ENCODE measurements at regions not wholly inside any gene's neighbourhood (a gene's known extent, or its start where the extent isn't known, plus 50 kb on each side); places are given as distances from the start of the nearest gene placed in this dataset.

DNA sequence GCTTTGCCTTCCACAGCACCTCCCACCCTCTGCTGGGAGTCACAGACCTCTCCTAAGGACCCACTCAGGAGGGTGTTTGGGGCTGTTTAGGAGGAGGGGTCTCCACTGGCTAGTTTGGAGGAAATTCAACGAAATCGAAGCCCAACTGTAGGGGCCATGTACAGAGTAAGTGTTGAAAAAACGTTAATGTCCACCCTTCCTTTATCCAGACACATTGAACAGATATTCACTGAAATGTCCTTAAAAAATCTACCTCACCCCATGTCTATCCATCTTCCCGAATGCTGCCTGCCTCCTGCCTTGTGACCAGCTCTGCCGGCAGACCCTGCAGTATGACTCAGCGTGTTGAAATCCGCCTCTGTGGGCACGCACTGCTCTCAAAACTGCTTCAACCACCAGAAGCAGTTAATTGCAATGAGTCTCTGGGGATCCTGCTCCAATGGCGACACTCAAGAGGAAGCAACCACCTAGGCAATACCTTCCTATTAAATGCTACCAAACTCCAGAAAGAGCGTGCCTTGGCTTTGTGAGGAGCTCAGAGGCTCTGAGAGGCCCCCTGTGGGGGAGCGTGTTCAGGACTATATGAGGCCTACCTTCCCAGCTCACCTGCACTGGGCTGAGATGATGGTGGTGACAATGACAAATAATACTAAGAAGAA, 61.4 kb upstream of the RTN4 start (continued):
- TF ChIP-seq, protein P1, sequence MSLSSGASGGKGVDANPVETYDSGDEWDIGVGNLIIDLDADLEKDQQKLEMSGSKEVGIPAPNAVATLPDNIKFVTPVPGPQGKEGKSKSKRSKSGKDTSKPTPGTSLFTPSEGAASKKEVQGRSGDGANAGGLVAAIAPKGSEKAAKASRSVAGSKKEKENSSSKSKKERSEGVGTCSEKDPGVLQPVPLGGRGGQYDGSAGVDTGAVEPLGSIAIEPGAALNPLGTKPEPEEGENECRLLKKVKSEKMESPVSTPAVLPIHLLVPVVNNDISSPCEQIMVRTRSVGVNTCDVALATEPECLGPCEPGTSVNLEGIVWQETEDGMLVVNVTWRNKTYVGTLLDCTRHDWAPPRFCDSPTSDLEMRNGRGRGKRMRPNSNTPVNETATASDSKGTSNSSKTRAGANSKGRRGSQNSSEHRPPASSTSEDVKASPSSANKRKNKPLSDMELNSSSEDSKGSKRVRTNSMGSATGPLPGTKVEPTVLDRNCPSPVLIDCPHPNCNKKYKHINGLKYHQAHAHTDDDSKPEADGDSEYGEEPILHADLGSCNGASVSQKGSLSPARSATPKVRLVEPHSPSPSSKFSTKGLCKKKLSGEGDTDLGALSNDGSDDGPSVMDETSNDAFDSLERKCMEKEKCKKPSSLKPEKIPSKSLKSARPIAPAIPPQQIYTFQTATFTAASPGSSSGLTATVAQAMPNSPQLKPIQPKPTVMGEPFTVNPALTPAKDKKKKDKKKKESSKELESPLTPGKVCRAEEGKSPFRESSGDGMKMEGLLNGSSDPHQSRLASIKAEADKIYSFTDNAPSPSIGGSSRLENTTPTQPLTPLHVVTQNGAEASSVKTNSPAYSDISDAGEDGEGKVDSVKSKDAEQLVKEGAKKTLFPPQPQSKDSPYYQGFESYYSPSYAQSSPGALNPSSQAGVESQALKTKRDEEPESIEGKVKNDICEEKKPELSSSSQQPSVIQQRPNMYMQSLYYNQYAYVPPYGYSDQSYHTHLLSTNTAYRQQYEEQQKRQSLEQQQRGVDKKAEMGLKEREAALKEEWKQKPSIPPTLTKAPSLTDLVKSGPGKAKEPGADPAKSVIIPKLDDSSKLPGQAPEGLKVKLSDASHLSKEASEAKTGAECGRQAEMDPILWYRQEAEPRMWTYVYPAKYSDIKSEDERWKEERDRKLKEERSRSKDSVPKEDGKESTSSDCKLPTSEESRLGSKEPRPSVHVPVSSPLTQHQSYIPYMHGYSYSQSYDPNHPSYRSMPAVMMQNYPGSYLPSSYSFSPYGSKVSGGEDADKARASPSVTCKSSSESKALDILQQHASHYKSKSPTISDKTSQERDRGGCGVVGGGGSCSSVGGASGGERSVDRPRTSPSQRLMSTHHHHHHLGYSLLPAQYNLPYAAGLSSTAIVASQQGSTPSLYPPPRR (CRISPR knock-in tag; IDR thresholded peaks at IDR 0.05; ENCODE audit: borderline replicate concordance), result no peak
- TF ChIP-seq ZNF24 (IDR thresholded peaks at IDR 0.05) (no peak), SMAD1 (CRISPR knock-in tag; IDR thresholded peaks at IDR 0.05; ENCODE audit: borderline replicate concordance, low read depth) (0 out of 2 replicates have a peak, but pooled peaks have one; percentile 48), SAP130 (CRISPR knock-in tag; IDR thresholded peaks at IDR 0.05; ENCODE audit: low read depth) (peak; percentile 54), MAFK (conservative IDR thresholded peaks at IDR 0.05 in 1 of 2, IDR thresholded peaks at IDR 0.05 in 1 of 2; ENCODE audit: low read length in 2 of 2) (peak; percentile 30 to 39; a peak in 1 of 4 replicates), XRCC5 (optimal IDR thresholded peaks at IDR 0.05; ENCODE audit: low read length) (peak; percentile 47), GPN1 (CRISPR knock-in tag; IDR thresholded peaks at IDR 0.05; ENCODE audit: borderline replicate concordance) (no peak), JUN (CRISPR knock-in tag; IDR thresholded peaks at IDR 0.05) (no peak), HNF4A (CRISPR knock-in tag; IDR thresholded peaks at IDR 0.05) (no peak), HOXA5 (CRISPR knock-in tag; IDR thresholded peaks at IDR 0.05) (no peak), CENPX (CRISPR knock-in tag; IDR thresholded peaks at IDR 0.05) (no peak)
- TF ChIP-seq, protein P2, sequence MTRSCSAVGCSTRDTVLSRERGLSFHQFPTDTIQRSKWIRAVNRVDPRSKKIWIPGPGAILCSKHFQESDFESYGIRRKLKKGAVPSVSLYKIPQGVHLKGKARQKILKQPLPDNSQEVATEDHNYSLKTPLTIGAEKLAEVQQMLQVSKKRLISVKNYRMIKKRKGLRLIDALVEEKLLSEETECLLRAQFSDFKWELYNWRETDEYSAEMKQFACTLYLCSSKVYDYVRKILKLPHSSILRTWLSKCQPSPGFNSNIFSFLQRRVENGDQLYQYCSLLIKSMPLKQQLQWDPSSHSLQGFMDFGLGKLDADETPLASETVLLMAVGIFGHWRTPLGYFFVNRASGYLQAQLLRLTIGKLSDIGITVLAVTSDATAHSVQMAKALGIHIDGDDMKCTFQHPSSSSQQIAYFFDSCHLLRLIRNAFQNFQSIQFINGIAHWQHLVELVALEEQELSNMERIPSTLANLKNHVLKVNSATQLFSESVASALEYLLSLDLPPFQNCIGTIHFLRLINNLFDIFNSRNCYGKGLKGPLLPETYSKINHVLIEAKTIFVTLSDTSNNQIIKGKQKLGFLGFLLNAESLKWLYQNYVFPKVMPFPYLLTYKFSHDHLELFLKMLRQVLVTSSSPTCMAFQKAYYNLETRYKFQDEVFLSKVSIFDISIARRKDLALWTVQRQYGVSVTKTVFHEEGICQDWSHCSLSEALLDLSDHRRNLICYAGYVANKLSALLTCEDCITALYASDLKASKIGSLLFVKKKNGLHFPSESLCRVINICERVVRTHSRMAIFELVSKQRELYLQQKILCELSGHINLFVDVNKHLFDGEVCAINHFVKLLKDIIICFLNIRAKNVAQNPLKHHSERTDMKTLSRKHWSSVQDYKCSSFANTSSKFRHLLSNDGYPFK (CRISPR knock-in tag; IDR thresholded peaks at IDR 0.05; ENCODE audit: borderline replicate concordance), result 0 out of 2 replicates have a peak, but pooled peaks have one; percentile 33
- TF ChIP-seq, protein P3, sequence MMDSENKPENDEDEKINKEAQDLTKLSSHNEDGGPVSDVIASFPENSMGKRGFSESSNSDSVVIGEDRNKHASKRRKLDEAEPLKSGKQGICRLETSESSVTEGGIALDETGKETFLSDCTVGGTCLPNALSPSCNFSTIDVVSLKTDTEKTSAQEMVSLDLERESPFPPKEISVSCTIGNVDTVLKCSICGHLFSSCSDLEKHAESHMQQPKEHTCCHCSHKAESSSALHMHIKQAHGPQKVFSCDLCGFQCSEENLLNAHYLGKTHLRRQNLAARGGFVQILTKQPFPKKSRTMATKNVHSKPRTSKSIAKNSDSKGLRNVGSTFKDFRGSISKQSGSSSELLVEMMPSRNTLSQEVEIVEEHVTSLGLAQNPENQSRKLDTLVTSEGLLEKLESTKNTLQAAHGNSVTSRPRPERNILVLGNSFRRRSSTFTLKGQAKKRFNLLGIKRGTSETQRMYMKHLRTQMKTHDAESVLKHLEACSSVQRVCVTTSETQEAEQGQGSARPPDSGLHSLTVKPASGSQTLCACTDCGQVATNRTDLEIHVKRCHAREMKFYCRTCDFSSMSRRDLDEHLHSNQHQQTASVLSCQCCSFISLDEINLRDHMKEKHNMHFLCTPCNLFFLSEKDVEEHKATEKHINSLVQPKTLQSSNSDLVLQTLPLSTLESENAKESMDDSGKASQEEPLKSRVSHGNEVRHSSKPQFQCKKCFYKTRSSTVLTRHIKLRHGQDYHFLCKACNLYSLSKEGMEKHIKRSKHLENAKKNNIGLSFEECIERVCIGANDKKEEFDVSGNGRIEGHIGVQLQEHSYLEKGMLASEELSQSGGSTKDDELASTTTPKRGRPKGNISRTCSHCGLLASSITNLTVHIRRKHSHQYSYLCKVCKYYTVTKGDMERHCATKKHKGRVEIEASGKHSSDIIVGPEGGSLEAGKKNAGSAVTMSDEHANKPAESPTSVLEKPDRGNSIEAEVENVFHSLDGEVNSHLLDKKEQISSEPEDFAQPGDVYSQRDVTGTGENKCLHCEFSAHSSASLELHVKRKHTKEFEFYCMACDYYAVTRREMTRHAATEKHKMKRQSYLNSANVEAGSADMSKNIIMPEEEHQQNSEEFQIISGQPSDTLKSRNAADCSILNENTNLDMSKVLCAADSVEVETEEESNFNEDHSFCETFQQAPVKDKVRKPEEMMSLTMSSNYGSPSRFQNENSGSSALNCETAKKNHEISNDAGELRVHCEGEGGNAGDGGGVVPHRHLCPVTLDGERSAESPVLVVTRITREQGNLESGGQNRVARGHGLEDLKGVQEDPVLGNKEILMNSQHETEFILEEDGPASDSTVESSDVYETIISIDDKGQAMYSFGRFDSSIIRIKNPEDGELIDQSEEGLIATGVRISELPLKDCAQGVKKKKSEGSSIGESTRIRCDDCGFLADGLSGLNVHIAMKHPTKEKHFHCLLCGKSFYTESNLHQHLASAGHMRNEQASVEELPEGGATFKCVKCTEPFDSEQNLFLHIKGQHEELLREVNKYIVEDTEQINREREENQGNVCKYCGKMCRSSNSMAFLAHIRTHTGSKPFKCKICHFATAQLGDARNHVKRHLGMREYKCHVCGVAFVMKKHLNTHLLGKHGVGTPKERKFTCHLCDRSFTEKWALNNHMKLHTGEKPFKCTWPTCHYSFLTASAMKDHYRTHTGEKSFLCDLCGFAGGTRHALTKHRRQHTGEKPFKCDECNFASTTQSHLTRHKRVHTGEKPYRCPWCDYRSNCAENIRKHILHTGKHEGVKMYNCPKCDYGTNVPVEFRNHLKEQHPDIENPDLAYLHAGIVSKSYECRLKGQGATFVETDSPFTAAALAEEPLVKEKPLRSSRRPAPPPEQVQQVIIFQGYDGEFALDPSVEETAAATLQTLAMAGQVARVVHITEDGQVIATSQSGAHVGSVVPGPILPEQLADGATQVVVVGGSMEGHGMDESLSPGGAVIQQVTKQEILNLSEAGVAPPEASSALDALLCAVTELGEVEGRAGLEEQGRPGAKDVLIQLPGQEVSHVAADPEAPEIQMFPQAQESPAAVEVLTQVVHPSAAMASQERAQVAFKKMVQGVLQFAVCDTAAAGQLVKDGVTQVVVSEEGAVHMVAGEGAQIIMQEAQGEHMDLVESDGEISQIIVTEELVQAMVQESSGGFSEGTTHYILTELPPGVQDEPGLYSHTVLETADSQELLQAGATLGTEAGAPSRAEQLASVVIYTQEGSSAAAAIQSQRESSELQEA (CRISPR knock-in tag; IDR thresholded peaks at IDR 0.05; ENCODE audit: not compliant biosample characterization), result no peak

Data from HepG2 (cell line).